DND-41 (cell line): ENCODE measurements at regions not wholly inside any gene's neighbourhood (a gene's known extent, or its start where the extent isn't known, plus 50 kb on each side); places are given as distances from the start of the nearest gene placed in this dataset.

Experiments
- ATAC-seq: fragments of 200-7000 bp; cut with Tn5 transposase; 3 replicates; pipeline ENCODE4 v1.9.1; 2021; ENCODE audit warnings: low read depth; ENCODE audit not compliant: insufficient read depth
- DNase-seq: peaks from one replicate; pipeline ENCODE4 v3.0.0-alpha.2; 2020
- H2AFZ ChIP-seq: 2 replicates; pipeline ENCODE4 v1.6.0; 2012; ENCODE audit warnings: low read depth, low read length
- H3K27ac ChIP-seq: 2 replicates; pipeline ENCODE4 v1.5.1; 2012; ENCODE audit warnings: low read length, inconsistent platforms
- H3K27me3 ChIP-seq: fragments of 200-600 bp; sonication (generic); 2 replicates; pipeline ENCODE4 v1.6.0; 2012; ENCODE audit warnings: low read length, mild to moderate bottlenecking, inconsistent platforms; ENCODE audit not compliant: insufficient read depth, poor library complexity
- H3K36me3 ChIP-seq: 2 replicates; pipeline ENCODE4 v1.5.1; 2012; ENCODE audit warnings: low read length, inconsistent platforms; ENCODE audit not compliant: insufficient read depth
- H3K4me1 ChIP-seq: 2 replicates; pipeline ENCODE4 v1.5.1; 2012; ENCODE audit warnings: mild to moderate bottlenecking, low read length; ENCODE audit not compliant: insufficient read depth
- H3K4me2 ChIP-seq: 2 replicates; pipeline ENCODE4 v1.6.0; 2012; ENCODE audit warnings: mild to moderate bottlenecking, moderate library complexity, low read length, inconsistent platforms; ENCODE audit not compliant: insufficient read depth
- H3K4me3 ChIP-seq, 2 experiments: fragments of 200-600 bp in 1 of 2; shearing (Covaris generic) in 1 of 2; 2 replicates each; pipeline ENCODE4 v1.5.1; 2012 to 2016; ENCODE audit warnings: inconsistent platforms in 2 of 2, low read length in 2 of 2, mild to moderate bottlenecking in 2 of 2, low read depth in 1 of 2, moderate library complexity in 1 of 2
- H3K79me2 ChIP-seq: 2 replicates; pipeline ENCODE4 v1.6.0; 2012; ENCODE audit warnings: low read length, inconsistent platforms; ENCODE audit not compliant: insufficient read depth
- H3K9ac ChIP-seq: 2 replicates; pipeline ENCODE4 v1.6.0; 2012; ENCODE audit warnings: low read depth, mild to moderate bottlenecking, inconsistent platforms, low read length, moderate library complexity
- H3K9me3 ChIP-seq: 2 replicates; pipeline ENCODE4 v1.5.1; 2012; ENCODE audit warnings: low read length, moderate library complexity, mild to moderate bottlenecking, inconsistent platforms; ENCODE audit not compliant: insufficient read depth, severe bottlenecking
- H4K20me1 ChIP-seq: 2 replicates; pipeline ENCODE4 v1.6.0; 2012; ENCODE audit warnings: low read length; ENCODE audit not compliant: insufficient read depth
- CTCF ChIP-seq: IDR thresholded peaks from 2 replicates; pipeline ENCODE4 v1.5.1; 2012; ENCODE audit warnings: borderline replicate concordance, low read length, moderate library complexity, mild to moderate bottlenecking; ENCODE audit not compliant: poor library complexity, severe bottlenecking; ENCODE audit errors: extremely low read depth
- EZH2 ChIP-seq: IDR thresholded peaks from 3 replicates; pipeline ENCODE4 v1.6.1; 2012; ENCODE audit warnings: borderline replicate concordance, low read depth, mild to moderate bottlenecking, moderate library complexity, low read length, inconsistent platforms; ENCODE audit not compliant: severe bottlenecking

- Histone ChIP-seq H3K9ac (no peak overlapping the region), H3K4me2 (no peak overlapping the region), H3K27ac (no peak overlapping the region), H3K27me3 (peaks cover 20% of the 10 kb centered on the region), H3K36me3 (no peaks in the 10 kb centered on the region), H3K9me3 (no peaks in the 10 kb centered on the region), H3K4me1 (no peaks in the 10 kb centered on the region), H3K4me3 (no peak overlapping the region), H4K20me1 (no peaks in the 10 kb centered on the region), H2AFZ (no peak overlapping the region), H3K79me2 (no peaks in the 10 kb centered on the region)
- no peak for TF ChIP-seq EZH2
- no peak for TF ChIP-seq CTCF
- ATAC-seq (no peak), DNase-seq (no peak)
Observed at GRCh38 chr21:32167513-32167912, 111.3 kb downstream of the MIS18A start.

- DNase-seq (no peak), ATAC-seq (no peak)
- Histone ChIP-seq H3K9me3 (no peaks in the 10 kb centered on the region), H3K27me3 (peaks cover 9% of the 10 kb centered on the region), H2AFZ (no peak overlapping the region), H3K9ac (no peak overlapping the region), H3K4me1 (no peaks in the 10 kb centered on the region), H3K79me2 (no peaks in the 10 kb centered on the region), H3K36me3 (no peaks in the 10 kb centered on the region), H3K4me2 (no peak overlapping the region), H3K27ac (no peak overlapping the region), H4K20me1 (no peaks in the 10 kb centered on the region), H3K4me3 (no peak overlapping the region)
- TF ChIP-seq CTCF (no peak), EZH2 (no peak)
Observed at GRCh38 chr21:32163386-32163785, 115.5 kb downstream of the MIS18A start.

GRCh38 chr21:32162727-32163320, 116.0 kb downstream of the MIS18A start:
- no peak overlapping the region for H3K4me2 ChIP-seq
- DNase-seq = no peak
- no peaks in the 10 kb centered on the region for H4K20me1 ChIP-seq
- no peak overlapping the region for H3K27ac ChIP-seq
- no peak overlapping the region for H3K9ac ChIP-seq
- H2AFZ ChIP-seq = no peak overlapping the region
- H3K79me2 ChIP-seq = no peaks in the 10 kb centered on the region
- TF ChIP-seq CTCF = no peak
- TF ChIP-seq EZH2 = no peak
- H3K4me1 ChIP-seq = no peaks in the 10 kb centered on the region
- H3K36me3 ChIP-seq = no peaks in the 10 kb centered on the region
- H3K4me3 ChIP-seq = no peak overlapping the region
- no peak for ATAC-seq
- peaks cover 9% of the 10 kb centered on the region for H3K27me3 ChIP-seq
- no peaks in the 10 kb centered on the region for H3K9me3 ChIP-seq
